ENCODE measurements at regions not wholly inside any gene's neighbourhood (a gene's known extent, or its start where the extent isn't known, plus 50 kb on each side); places are given as distances from the start of the nearest gene placed in this dataset.

DNA sequence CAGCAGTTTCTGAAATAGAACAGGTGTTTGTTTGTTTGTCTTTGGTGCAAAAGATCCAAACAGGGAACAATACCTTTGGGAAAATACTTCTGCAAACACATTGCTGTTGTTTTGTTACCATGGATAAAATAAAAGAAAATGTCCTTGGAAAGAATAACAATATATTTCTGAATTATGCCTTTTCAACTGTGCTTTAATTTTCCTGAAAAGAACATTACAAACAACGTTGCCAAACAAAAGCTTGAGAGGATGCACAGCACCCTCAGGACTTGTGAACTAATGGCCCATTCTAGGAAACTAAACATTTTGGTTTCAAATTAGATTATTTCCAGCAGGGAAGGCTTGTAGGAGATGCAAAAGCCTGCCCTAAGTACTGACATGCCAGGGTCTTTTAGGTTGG lies 967.2 kb downstream of the TLE4 start:
- 56 to 71% methylated on average over 1 of the region's 1 CpG for WGBS, 2 donors (ENCODE audit: low coverage in 1 of 2)

GRCh38 chr9:80522465-80522864 lies 950.7 kb downstream of the TLE4 start:
- intact Hi-C loops (cut with DNase I; ENCODE audit: low total_unique reads) (no loop called here), in situ Hi-C loops (cut with MboI; ENCODE audit: low pct_ligation_motif_present in 1 of 4, low pct_unique_long_range_greater_than_20kb in 1 of 4, low sequenced_read_pairs in 3 of 4) (no loop called here)
- Histone ChIP-seq H3K4me3 (no peak overlapping the region), H3K27ac (no peak overlapping the region), H3K4me1 (no peaks in the 10 kb centered on the region), H3K27me3 (no peaks in the 10 kb centered on the region), H3K9me3 (peaks cover 2 to 6% of the 10 kb centered on the region in 2 donors), H3K36me3 (no peaks in the 10 kb centered on the region)
- WGBS, 2 donors (ENCODE audit: low coverage in 1 of 2) = 83 to 88% methylated on average over 3 of the region's 3 CpGs
- no peak for TF ChIP-seq POLR2AphosphoS5 (IDR thresholded peaks at IDR 0.05)
- TF ChIP-seq EP300 (IDR thresholded peaks at IDR 0.05; ENCODE audit: low read depth) = no peak
- no peak for TF ChIP-seq POLR2A (IDR thresholded peaks at IDR 0.05)
- TF ChIP-seq CTCF (IDR thresholded peaks at IDR 0.05) = no peak
- DNase-seq = no peak

More for the DNA sequence above, 967.2 kb downstream of the TLE4 start:
- no peak for TF ChIP-seq POLR2AphosphoS5 (IDR thresholded peaks at IDR 0.05)
- TF ChIP-seq CTCF (IDR thresholded peaks at IDR 0.05) = no peak
- TF ChIP-seq EP300 (IDR thresholded peaks at IDR 0.05; ENCODE audit: low read depth) = no peak
- no peak for TF ChIP-seq POLR2A (IDR thresholded peaks at IDR 0.05)
- DNase-seq = no peak
- Histone ChIP-seq H3K36me3 (no peaks in the 10 kb centered on the region), H3K9me3 (no peaks in the 10 kb centered on the region), H3K4me3 (no peak overlapping the region), H3K27ac (no peak overlapping the region), H3K4me1 (no peaks in the 10 kb centered on the region), H3K27me3 (no peaks in the 10 kb centered on the region)
- intact Hi-C loops (cut with DNase I; ENCODE audit: low total_unique reads) (no loop called here), in situ Hi-C loops (cut with MboI; ENCODE audit: low pct_ligation_motif_present in 1 of 4, low pct_unique_long_range_greater_than_20kb in 1 of 4, low sequenced_read_pairs in 3 of 4) (loop anchor here in 1 of 4 donors (25.0 kb wide), 1 partner anchor 102 kb away; no protein-coding TSS in a partner anchor)

DNA sequence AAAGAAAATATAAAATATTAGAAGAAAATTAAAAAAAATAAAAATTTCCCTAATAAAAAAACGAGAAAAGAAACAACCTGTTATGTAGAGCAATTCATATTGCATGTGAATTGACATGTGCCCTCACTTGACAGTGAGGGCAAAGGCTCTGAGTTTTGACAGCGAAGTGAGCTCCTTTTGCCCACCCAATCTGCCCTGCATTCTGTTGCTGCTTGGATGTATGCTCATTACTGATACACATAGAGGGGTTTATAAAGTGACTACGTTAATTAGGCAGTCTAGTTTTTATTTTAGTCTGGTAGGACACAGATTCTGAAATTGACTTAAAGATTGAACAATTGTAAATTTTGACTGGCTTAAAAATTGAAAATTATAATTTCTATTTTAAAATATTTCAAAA lies 949.4 kb downstream of the TLE4 start:
- intact Hi-C loops (cut with DNase I; ENCODE audit: low total_unique reads) (no loop called here), in situ Hi-C loops (cut with MboI; ENCODE audit: low pct_ligation_motif_present in 1 of 4, low pct_unique_long_range_greater_than_20kb in 1 of 4, low sequenced_read_pairs in 3 of 4) (no loop called here)

GRCh38 chr9:80520231-80520630 lies 948.5 kb downstream of the TLE4 start:
- 85 to 93% methylated on average over 4 of the region's 4 CpGs for WGBS, 2 donors (ENCODE audit: low coverage in 1 of 2)
- intact Hi-C loops (cut with DNase I; ENCODE audit: low total_unique reads) = no loop called here
- no peak for DNase-seq
- Histone ChIP-seq H3K9me3 (peaks cover 0 to 4% of the 10 kb centered on the region in 2 donors), H3K4me1 (no peaks in the 10 kb centered on the region), H3K27me3 (no peaks in the 10 kb centered on the region), H3K36me3 (no peaks in the 10 kb centered on the region), H3K4me3 (no peak overlapping the region), H3K27ac (no peak overlapping the region)
- in situ Hi-C loops (cut with MboI; ENCODE audit: low pct_ligation_motif_present in 1 of 4, low pct_unique_long_range_greater_than_20kb in 1 of 4, low sequenced_read_pairs in 3 of 4) = no loop called here
- TF ChIP-seq POLR2AphosphoS5 (IDR thresholded peaks at IDR 0.05) = no peak
- no peak for TF ChIP-seq EP300 (IDR thresholded peaks at IDR 0.05; ENCODE audit: low read depth)
- TF ChIP-seq POLR2A (IDR thresholded peaks at IDR 0.05) = no peak
- TF ChIP-seq CTCF (IDR thresholded peaks at IDR 0.05) = no peak

More for the DNA sequence above, 949.4 kb downstream of the TLE4 start:
- WGBS, 2 donors (ENCODE audit: low coverage in 1 of 2) = 43 to 51% methylated on average over 2 to 3 of the region's 3 CpGs
- no peaks in the 10 kb centered on the region for H3K36me3 ChIP-seq
- H3K4me1 ChIP-seq = no peaks in the 10 kb centered on the region
- no peak for DNase-seq
- H3K9me3 ChIP-seq = peaks cover 0 to 6% of the 10 kb centered on the region in 2 donors
- no peak for TF ChIP-seq EP300 (IDR thresholded peaks at IDR 0.05; ENCODE audit: low read depth)
- no peak for TF ChIP-seq POLR2A (IDR thresholded peaks at IDR 0.05)
- no peak for TF ChIP-seq CTCF (IDR thresholded peaks at IDR 0.05)
- no peak for TF ChIP-seq POLR2AphosphoS5 (IDR thresholded peaks at IDR 0.05)
- no peaks in the 10 kb centered on the region for H3K27me3 ChIP-seq
- H3K27ac ChIP-seq = no peak overlapping the region
- no peak overlapping the region for H3K4me3 ChIP-seq

Measured in transverse colon (tissue), 4 donors.